B cell (primary cell): ENCODE measurements at regions not wholly inside any gene's neighbourhood (a gene's known extent, or its start where the extent isn't known, plus 50 kb on each side); places are given as distances from the start of the nearest gene placed in this dataset.

Experiments used
- CTCF ChIP-seq: fragments of 200-600 bp; IDR thresholded peaks from one replicate; pipeline ENCODE4 v1.8.0; 2022; ENCODE audit warnings: antibody characterized with exemption, mild to moderate bottlenecking
- EZH2 ChIP-seq: IDR thresholded peaks from 2 replicates; pipeline ENCODE4 v1.6.1; 2012; ENCODE audit warnings: borderline replicate concordance, low read depth, mild to moderate bottlenecking, moderate library complexity, low read length; ENCODE audit not compliant: insufficient read depth, poor library complexity, severe bottlenecking

DNA sequence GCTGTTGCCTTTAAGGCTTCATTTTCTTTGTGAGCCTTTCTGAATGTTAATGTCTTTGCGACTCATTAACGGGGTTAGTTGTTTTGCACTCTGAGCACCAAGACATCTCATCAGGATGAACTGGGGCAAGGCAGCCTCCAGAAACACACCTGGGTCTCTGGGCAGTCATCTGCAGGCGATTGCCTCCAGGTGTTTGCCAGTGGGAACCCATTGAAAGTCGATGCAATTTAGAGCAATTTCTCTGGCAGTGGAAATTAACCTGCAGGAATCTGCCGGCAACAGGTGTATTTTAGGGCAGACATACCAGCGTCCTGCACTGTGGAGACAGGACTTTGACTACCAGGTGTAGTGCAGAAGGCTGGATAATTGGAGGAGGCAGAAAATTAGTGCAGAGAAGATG is 661.0 kb upstream of the PTBP2 start:
- no peak for TF ChIP-seq CTCF
- no peak for TF ChIP-seq EZH2
